Stomach (tissue), 4 donors: ENCODE measurements at regions not wholly inside any gene's neighbourhood (a gene's known extent, or its start where the extent isn't known, plus 50 kb on each side); places are given as distances from the start of the nearest gene placed in this dataset.

ENCODE experiments used
- POLR2A ChIP-seq, 4 donors: fragments of 450-650 bp; IDR thresholded peaks; one replicate each; pipeline ENCODE4 v1.6.1; 2016; ENCODE audit warnings: antibody characterized with exemption in 4 of 4, control low read depth in 2 of 4, mild to moderate bottlenecking in 1 of 4, moderate library complexity in 1 of 4
- TF ChIP-seq, protein P1 (sequence below), 7 experiments: fragments of 450-650 bp in 4 of 7; fragments of 200-600 bp in 3 of 7; sonication (generic) in 3 of 7; IDR thresholded peaks; one replicate each; pipeline ENCODE4 v1.5.1; 2016 to 2019; ENCODE audit warnings: antibody characterized with exemption in 7 of 7, control low read depth in 2 of 7, mild to moderate bottlenecking in 1 of 7

DNA sequence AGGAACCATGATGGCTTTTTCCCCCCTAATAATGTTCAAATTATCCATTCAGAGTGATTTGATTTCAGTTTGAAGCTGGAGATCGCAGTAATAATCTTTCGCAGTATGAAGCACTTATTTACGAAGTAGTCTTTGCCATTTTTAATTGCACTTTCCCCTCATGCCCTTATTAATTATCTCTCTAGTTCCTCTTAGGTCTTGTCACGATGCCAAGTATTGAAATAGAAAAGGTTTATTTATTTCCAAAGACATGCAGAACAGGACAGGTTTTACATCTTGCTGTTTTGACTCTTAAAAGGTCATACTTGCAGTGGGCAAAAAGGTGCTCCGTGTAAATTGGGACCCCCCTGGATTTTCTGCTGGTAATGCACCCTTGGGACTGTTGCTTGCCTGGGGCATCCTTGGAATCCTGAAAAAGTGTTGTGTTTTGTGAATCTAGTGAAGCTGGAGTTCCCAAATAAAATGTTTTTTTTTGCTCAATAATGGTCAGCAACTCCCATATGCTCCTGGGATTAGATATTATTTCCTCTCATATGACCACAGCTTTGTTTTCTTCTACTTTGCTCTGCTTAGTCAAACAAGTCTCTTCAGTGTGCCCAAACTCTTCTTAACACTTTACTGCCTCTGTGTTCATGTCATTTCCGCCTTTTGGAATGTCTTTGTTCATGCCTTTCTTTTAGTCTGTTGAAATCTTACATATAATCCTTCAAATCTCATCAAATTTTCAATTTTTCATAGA, 278.3 kb downstream of the TMEM38B start:
- TF ChIP-seq POLR2A (IDR thresholded peaks at IDR 0.05), result no peak
- TF ChIP-seq, protein P1, sequence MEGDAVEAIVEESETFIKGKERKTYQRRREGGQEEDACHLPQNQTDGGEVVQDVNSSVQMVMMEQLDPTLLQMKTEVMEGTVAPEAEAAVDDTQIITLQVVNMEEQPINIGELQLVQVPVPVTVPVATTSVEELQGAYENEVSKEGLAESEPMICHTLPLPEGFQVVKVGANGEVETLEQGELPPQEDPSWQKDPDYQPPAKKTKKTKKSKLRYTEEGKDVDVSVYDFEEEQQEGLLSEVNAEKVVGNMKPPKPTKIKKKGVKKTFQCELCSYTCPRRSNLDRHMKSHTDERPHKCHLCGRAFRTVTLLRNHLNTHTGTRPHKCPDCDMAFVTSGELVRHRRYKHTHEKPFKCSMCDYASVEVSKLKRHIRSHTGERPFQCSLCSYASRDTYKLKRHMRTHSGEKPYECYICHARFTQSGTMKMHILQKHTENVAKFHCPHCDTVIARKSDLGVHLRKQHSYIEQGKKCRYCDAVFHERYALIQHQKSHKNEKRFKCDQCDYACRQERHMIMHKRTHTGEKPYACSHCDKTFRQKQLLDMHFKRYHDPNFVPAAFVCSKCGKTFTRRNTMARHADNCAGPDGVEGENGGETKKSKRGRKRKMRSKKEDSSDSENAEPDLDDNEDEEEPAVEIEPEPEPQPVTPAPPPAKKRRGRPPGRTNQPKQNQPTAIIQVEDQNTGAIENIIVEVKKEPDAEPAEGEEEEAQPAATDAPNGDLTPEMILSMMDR (IDR thresholded peaks at IDR 0.05), result no peak
